ENCODE measurements at regions not wholly inside any gene's neighbourhood (a gene's known extent, or its start where the extent isn't known, plus 50 kb on each side); places are given as distances from the start of the nearest gene placed in this dataset.

DNA sequence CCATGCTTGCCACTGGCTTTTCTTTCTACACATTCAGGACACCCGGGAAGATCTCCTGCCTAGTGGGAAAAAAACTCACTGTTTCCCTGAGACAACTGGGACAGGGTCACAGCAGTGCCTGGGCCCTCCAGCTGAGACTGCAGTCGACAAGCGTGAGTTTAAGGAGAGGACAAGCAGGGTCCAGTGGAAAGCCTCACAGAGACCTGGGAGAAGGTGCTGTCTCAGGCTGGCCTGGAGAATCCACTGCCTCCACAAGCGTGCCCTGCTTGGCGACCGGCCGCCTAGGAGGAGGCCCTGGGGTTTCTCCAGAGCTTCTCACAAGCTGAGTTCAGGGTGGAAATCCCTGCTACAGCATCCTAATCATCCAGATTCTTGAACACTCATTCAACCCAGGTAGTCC is 519.6 kb upstream of the RAB6C start:
- no peak for TF ChIP-seq CTCF (IDR thresholded peaks at IDR 0.05; ENCODE audit: insufficient read depth, low read length)
- no peak overlapping the region for H3K4me3 ChIP-seq (ENCODE audit: low read depth, low read length)
- DNase-seq (ENCODE audit: low read depth) = no peak

GRCh38 chr2:129460299-129461198 is 518.9 kb upstream of the RAB6C start:
- no peak for DNase-seq (ENCODE audit: low read depth)
- TF ChIP-seq CTCF (IDR thresholded peaks at IDR 0.05; ENCODE audit: insufficient read depth, low read length) = no peak
- no peak overlapping the region for H3K4me3 ChIP-seq (ENCODE audit: low read depth, low read length)

GRCh38 chr2:129462349-129462748 is 517.1 kb upstream of the RAB6C start:
- no peak for DNase-seq (ENCODE audit: low read depth)
- no peak overlapping the region for H3K4me3 ChIP-seq (ENCODE audit: low read depth, low read length)
- TF ChIP-seq CTCF (IDR thresholded peaks at IDR 0.05; ENCODE audit: insufficient read depth, low read length) = no peak

- no peak overlapping the region for H3K4me3 ChIP-seq (ENCODE audit: low read depth, low read length)
- TF ChIP-seq CTCF (IDR thresholded peaks at IDR 0.05; ENCODE audit: insufficient read depth, low read length) = no peak
- DNase-seq (ENCODE audit: low read depth) = no peak
Measured at GRCh38 chr2:129462967-129463366, 516.5 kb upstream of the RAB6C start.

DNA sequence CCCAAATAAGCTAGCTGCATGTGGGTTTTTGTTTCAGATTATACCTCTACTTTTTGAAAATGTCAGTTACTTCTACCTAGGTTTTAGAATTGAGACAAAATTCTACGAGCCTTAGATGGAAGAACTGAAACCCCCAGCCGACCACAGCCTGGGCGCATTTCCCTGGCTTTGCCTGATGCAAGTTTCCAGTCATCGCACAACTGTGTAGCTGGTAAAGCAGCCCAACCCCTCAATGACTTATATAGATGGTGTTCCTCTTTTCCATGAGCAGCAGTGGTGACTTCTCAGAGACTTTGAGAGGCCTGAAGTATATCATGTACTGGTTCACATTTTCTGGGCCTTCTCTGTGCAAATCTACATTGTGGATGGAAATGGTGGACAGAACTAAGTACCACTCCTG is 515.4 kb upstream of the RAB6C start:
- no peak for DNase-seq (ENCODE audit: low read depth)
- no peak for TF ChIP-seq CTCF (IDR thresholded peaks at IDR 0.05; ENCODE audit: insufficient read depth, low read length)
- H3K4me3 ChIP-seq (ENCODE audit: low read depth, low read length) = no peak overlapping the region

DNA sequence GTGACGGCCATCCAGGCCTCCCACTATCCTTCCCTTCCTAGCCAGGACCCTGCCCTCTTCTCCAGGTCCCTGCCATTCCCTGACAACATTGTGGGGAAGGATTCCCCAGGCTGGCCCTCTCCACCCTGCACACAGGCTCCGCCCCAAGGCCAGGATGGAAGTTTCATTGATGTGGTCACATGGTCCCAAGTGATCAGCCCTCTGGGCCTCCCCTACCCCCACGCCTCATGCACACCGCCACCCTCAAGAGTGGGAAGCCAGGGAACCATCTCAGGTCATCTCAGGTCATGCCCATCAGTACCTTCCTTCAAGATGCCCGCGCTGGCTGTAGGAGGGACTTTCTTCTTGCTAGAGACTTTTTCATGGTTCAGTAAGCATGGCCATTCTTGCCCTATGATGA is 514.8 kb upstream of the RAB6C start:
- TF ChIP-seq CTCF (IDR thresholded peaks at IDR 0.05; ENCODE audit: insufficient read depth, low read length) = no peak
- no peak overlapping the region for H3K4me3 ChIP-seq (ENCODE audit: low read depth, low read length)
- no peak for DNase-seq (ENCODE audit: low read depth)

Measured in fibroblast of the aortic adventitia (primary cell).